ENCODE measurements at regions not wholly inside any gene's neighbourhood (a gene's known extent, or its start where the extent isn't known, plus 50 kb on each side); places are given as distances from the start of the nearest gene placed in this dataset.

- DNase-seq (ENCODE audit: low read depth in 3 of 3, low spot score in 1 of 3): no peak
These were observed 415.0 kb downstream of the ARHGEF28 start for GRCh38 chr5:74040811-74041491.

- DNase-seq (ENCODE audit: low read depth in 3 of 3, low spot score in 1 of 3): no peak
These were observed 414.1 kb downstream of the ARHGEF28 start for GRCh38 chr5:74040065-74040551.

- DNase-seq (ENCODE audit: low read depth in 3 of 3, low spot score in 1 of 3): no peak
These were observed 411.3 kb downstream of the ARHGEF28 start for GRCh38 chr5:74037321-74037720.

GRCh38 chr5:74035521-74035937 is 409.5 kb downstream of the ARHGEF28 start:
- DNase-seq (ENCODE audit: low read depth in 3 of 3, low spot score in 1 of 3): no peak

- no peak for DNase-seq (ENCODE audit: low read depth in 3 of 3, low spot score in 1 of 3)
These were observed 408.7 kb downstream of the ARHGEF28 start for GRCh38 chr5:74034733-74035132.

- no peak for DNase-seq (ENCODE audit: low read depth in 3 of 3, low spot score in 1 of 3)
These were observed 406.6 kb downstream of the ARHGEF28 start for GRCh38 chr5:74032617-74033016.

GRCh38 chr5:74031536-74031935 is 405.5 kb downstream of the ARHGEF28 start:
- DNase-seq (ENCODE audit: low read depth in 3 of 3, low spot score in 1 of 3): no peak

GRCh38 chr5:74030821-74031220 is 404.8 kb downstream of the ARHGEF28 start:
- no peak for DNase-seq (ENCODE audit: low read depth in 3 of 3, low spot score in 1 of 3)

- DNase-seq (ENCODE audit: low read depth in 3 of 3, low spot score in 1 of 3): no peak
These were observed 404.4 kb downstream of the ARHGEF28 start for GRCh38 chr5:74030371-74030770.

GRCh38 chr5:74028976-74029375 is 403.0 kb downstream of the ARHGEF28 start:
- DNase-seq (ENCODE audit: low read depth in 3 of 3, low spot score in 1 of 3): no peak

- DNase-seq (ENCODE audit: low read depth in 3 of 3, low spot score in 1 of 3): no peak
These were observed 402.4 kb downstream of the ARHGEF28 start for GRCh38 chr5:74028406-74028805.

GRCh38 chr5:74027732-74028338 is 401.8 kb downstream of the ARHGEF28 start:
- no peak for DNase-seq (ENCODE audit: low read depth in 3 of 3, low spot score in 1 of 3)

- DNase-seq (ENCODE audit: low read depth in 3 of 3, low spot score in 1 of 3): no peak
These were observed 400.3 kb downstream of the ARHGEF28 start for GRCh38 chr5:74026310-74026709.

GRCh38 chr5:74021126-74021525 is 395.1 kb downstream of the ARHGEF28 start:
- DNase-seq (ENCODE audit: low read depth in 3 of 3, low spot score in 1 of 3): no peak

GRCh38 chr5:74020503-74020902 is 394.5 kb downstream of the ARHGEF28 start:
- DNase-seq (ENCODE audit: low read depth in 3 of 3, low spot score in 1 of 3): no peak

GRCh38 chr5:74019923-74020322 is 393.9 kb downstream of the ARHGEF28 start:
- DNase-seq (ENCODE audit: low read depth in 3 of 3, low spot score in 1 of 3): no peak

- DNase-seq (ENCODE audit: low read depth in 3 of 3, low spot score in 1 of 3): no peak
These were observed 391.8 kb downstream of the ARHGEF28 start for GRCh38 chr5:74017786-74018211.

- DNase-seq (ENCODE audit: low read depth in 3 of 3, low spot score in 1 of 3): no peak
These were observed 391.1 kb downstream of the ARHGEF28 start for GRCh38 chr5:74017112-74017511.

- no peak for DNase-seq (ENCODE audit: low read depth in 3 of 3, low spot score in 1 of 3)
These were observed 390.4 kb downstream of the ARHGEF28 start for GRCh38 chr5:74016373-74016772.

- no peak for DNase-seq (ENCODE audit: low read depth in 3 of 3, low spot score in 1 of 3)
These were observed 389.7 kb downstream of the ARHGEF28 start for GRCh38 chr5:74015716-74016115.

- DNase-seq (ENCODE audit: low read depth in 3 of 3, low spot score in 1 of 3): no peak
These were observed 387.2 kb downstream of the ARHGEF28 start for GRCh38 chr5:74013222-74013621.

- no peak for DNase-seq (ENCODE audit: low read depth in 3 of 3, low spot score in 1 of 3)
These were observed 383.5 kb downstream of the ARHGEF28 start for GRCh38 chr5:74009502-74009901.

GRCh38 chr5:74007193-74007592 is 381.2 kb downstream of the ARHGEF28 start:
- DNase-seq (ENCODE audit: low read depth in 3 of 3, low spot score in 1 of 3): no peak
